ENCODE measurements at regions not wholly inside any gene's neighbourhood (a gene's known extent, or its start where the extent isn't known, plus 50 kb on each side); places are given as distances from the start of the nearest gene placed in this dataset.

DNA sequence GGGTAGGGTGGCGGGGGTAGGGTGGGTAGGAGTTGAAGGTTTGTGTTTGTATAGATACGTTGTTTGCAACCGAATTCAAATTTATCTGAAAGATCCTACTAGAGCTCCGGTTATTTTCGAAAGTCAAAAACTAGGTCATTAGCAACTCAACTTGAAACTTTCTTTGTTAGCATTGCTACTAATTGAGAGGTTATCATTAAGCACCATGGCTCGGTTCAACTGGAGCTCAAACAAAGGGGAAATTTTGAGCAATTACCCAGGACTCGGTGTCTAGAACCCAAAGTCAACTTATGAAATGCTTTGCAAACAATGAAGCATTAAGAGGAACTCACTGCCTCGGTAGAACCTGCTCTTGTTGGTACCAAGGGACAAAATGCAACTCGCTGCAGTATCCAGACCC, 207.7 kb downstream of the BCAT1 start:
- CTCF ChIA-PET = no interaction called here
- TF ChIP-seq, protein P1, sequence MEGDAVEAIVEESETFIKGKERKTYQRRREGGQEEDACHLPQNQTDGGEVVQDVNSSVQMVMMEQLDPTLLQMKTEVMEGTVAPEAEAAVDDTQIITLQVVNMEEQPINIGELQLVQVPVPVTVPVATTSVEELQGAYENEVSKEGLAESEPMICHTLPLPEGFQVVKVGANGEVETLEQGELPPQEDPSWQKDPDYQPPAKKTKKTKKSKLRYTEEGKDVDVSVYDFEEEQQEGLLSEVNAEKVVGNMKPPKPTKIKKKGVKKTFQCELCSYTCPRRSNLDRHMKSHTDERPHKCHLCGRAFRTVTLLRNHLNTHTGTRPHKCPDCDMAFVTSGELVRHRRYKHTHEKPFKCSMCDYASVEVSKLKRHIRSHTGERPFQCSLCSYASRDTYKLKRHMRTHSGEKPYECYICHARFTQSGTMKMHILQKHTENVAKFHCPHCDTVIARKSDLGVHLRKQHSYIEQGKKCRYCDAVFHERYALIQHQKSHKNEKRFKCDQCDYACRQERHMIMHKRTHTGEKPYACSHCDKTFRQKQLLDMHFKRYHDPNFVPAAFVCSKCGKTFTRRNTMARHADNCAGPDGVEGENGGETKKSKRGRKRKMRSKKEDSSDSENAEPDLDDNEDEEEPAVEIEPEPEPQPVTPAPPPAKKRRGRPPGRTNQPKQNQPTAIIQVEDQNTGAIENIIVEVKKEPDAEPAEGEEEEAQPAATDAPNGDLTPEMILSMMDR (conservative IDR thresholded peaks at IDR 0.05; ENCODE audit: low read depth) = no peak
- no peak for DNase-seq (ENCODE audit: low spot score)
- POLR2A ChIA-PET (ENCODE audit: low non-redundant PET) = no interaction called here
- no peak overlapping the region for H3K27ac ChIP-seq

DNA sequence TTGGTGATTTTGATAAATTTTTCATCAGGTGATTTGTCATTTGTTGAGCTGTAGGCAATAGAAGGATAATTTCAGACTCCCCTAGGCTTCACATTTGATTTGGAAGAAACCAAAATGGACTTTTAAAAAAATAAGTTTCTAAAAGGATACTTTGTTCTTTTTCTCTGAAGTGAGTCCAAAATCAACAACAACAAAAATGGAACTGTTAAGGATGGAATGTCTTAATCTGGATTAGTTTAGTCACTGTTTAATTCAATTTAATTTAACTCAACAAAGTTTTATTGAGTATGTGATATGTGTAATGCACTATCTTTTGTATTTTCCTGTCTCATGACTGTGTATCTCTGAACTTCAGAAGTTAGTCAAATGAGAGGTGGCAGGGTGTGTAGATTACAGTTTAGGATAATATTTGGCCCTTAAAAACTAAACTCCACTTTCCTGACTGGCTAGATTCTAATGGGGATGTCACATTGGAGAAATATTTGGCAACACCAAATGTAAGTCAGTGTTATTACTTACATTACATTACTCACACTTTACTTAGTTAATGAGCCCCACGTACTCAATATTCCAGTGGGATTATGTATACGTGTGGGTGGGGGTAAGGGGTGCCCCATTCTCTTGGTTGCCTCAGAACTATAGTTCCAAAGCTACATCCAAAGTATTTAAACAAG, 209.7 kb downstream of the BCAT1 start:
- DNase-seq (ENCODE audit: low spot score) = no peak
- CTCF ChIA-PET = no interaction called here
- TF ChIP-seq, protein P1 (conservative IDR thresholded peaks at IDR 0.05; ENCODE audit: low read depth) = no peak
- H3K27ac ChIP-seq = no peak overlapping the region
- POLR2A ChIA-PET (ENCODE audit: low non-redundant PET) = no interaction called here

DNA sequence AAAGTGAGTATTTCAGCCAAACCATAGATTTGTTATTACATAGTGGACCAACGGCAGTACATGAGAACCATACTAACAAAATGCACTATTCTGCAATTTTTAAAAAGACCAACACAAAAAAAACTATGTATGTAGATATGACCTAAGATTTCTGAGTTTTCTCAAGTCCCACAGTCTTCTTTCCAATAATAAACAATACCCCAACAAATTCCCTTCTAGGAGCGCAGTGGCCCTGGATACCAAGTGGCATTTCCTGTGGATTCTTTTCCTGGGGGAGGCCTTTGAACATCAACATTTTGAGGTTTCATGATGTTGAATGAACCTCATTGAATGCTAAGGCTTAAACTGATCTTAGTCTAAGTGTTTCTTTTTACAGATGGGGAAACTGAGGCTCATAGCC, 210.5 kb downstream of the BCAT1 start:
- no peak for DNase-seq (ENCODE audit: low spot score)
- no peak overlapping the region for H3K27ac ChIP-seq
- ChIA-PET CTCF (no interaction called here), POLR2A (ENCODE audit: low non-redundant PET) (no interaction called here)
- TF ChIP-seq, protein P1 (conservative IDR thresholded peaks at IDR 0.05; ENCODE audit: low read depth) = no peak

DNA sequence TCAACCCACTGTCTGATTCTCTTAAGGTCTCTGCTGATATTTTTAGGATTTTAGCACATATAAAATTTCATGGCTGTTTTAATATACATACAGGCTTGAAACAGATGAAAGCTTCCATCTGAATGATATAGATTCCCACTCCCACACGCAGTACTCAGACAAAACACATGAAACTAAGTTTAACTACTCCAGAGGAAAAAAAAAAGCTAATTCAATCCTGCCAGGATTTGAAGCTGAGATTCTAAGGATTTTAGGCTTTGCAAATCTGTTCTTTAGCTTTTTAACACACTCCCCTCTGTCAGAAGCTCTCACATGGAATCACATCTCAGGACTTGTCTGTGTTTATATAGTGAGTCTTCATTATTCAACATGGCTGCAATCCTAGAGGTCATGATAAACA, 217.3 kb downstream of the BCAT1 start:
- ChIA-PET CTCF (no interaction called here), POLR2A (ENCODE audit: low non-redundant PET) (no interaction called here)
- no peak for DNase-seq (ENCODE audit: low spot score)
- TF ChIP-seq, protein P1 (conservative IDR thresholded peaks at IDR 0.05; ENCODE audit: low read depth) = no peak
- no peak overlapping the region for H3K27ac ChIP-seq

DNA sequence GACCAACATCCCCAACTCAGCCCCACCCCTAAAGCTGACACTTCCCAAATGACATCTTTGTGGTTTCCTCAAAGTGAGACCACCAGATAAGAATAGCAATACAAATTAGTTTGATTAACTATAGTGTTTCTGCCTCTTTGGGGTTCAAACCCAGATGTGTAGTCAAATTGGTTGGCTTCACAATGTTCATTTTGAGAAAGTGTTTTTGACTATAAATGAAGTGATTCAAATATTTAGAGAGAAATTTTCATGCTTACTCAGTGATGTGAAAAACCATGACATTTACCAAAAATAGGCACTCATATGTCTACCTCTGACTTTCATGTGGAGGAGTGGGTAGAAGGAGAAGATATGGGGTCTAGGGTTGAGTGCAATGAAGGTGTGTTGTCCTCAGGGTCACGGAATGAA, 218.4 kb downstream of the BCAT1 start:
- H3K27ac ChIP-seq = no peak overlapping the region
- TF ChIP-seq, protein P1 (conservative IDR thresholded peaks at IDR 0.05; ENCODE audit: low read depth) = no peak
- DNase-seq (ENCODE audit: low spot score) = no peak
- ChIA-PET POLR2A (ENCODE audit: low non-redundant PET) (no interaction called here), CTCF (no interaction called here)

DNA sequence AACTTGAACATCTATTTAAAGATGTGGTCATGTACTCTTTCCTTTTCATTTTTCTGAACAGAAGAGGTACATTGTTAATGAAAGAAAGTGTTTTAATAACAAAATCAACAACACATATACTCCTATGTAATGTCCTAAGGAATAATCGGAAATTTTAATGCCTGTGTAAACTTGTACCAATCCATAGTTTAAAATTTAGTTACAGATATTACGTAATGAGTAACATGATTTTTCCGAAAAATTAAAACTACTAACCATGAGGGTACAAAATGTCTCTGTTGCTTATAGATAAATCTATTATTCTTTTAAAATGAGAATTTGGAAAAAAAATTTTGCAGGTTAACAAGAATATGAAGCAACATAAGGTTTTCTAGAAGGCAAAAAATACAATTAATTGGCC, 220.1 kb downstream of the BCAT1 start:
- no peak for DNase-seq (ENCODE audit: low spot score)
- TF ChIP-seq, protein P1 (conservative IDR thresholded peaks at IDR 0.05; ENCODE audit: low read depth) = no peak
- ChIA-PET POLR2A (ENCODE audit: low non-redundant PET) (no interaction called here), CTCF (no interaction called here)
- H3K27ac ChIP-seq = no peak overlapping the region
